Muscle of leg (tissue), 3 donors: ENCODE measurements at regions not wholly inside any gene's neighbourhood (a gene's known extent, or its start where the extent isn't known, plus 50 kb on each side); places are given as distances from the start of the nearest gene placed in this dataset.
"Not testable (repeated sequence)": the region's sequence is repeated elsewhere in the genome, so short reads cannot be mapped to it uniquely, and the experiment has no call there.

Experiments
- DNase-seq: peaks from one replicate; pipeline ENCODE4 v3.0.0; 2013
- H3K27ac ChIP-seq: one replicate; pipeline ENCODE4 v1.5.1; 2013; ENCODE audit warnings: mild to moderate bottlenecking, low read length, control low read depth
- H3K27me3 ChIP-seq: one replicate; pipeline ENCODE4 v1.6.1; 2013; ENCODE audit warnings: low read length; ENCODE audit not compliant: control insufficient read depth, insufficient read depth
- H3K36me3 ChIP-seq: one replicate; pipeline ENCODE4 v1.6.1; 2013; ENCODE audit warnings: low read length; ENCODE audit not compliant: control insufficient read depth, insufficient read depth
- H3K4me1 ChIP-seq: one replicate; pipeline ENCODE4 v1.6.1; 2013; ENCODE audit warnings: low read length; ENCODE audit not compliant: control insufficient read depth, insufficient read depth
- H3K4me3 ChIP-seq: one replicate; pipeline ENCODE4 v1.5.1; 2013; ENCODE audit warnings: low read length, control low read depth
- H3K9me3 ChIP-seq: replicated peaks from 2 replicates; pipeline ENCODE4 v1.6.1; 2013; ENCODE audit warnings: low read depth, low read length; ENCODE audit not compliant: control insufficient read depth
- WGBS: methylation state at CpG from one replicate; pipeline ENCODE4 v1.1.5; 2013; ENCODE audit warnings: missing lambda C conversion rate; ENCODE audit not compliant: insufficient coverage; 5-methylcytosine and 5-hydroxymethylcytosine counted together

DNA sequence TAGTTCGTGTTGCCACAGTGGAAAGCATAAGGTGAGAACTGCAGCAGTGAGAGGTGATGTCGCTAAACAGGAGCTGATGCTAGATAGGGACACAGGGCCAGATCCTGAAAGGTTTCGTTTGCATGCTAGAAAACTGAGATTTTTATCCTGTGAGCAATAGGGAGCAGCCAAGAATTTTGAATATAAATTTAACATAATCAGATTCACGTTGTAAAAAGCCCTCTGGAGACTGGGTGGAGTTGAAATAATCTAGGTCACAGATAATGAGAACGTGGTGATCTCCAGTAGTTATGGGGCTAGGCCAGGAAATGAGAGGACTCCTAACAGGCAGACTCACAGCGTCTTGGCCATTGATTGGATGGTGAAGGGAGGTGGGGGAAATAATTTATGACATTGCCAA is 92.1 kb upstream of the IMMP2L start:
- whole genome bisulfite sequencing, result 34% methylated on average over 3 of the region's 6 CpGs
- Histone ChIP-seq H3K4me1 (peaks cover 4% of the 10 kb centered on the region), H3K36me3 (no peaks in the 10 kb centered on the region), H3K27me3 (no peaks in the 10 kb centered on the region), H3K9me3 (no peaks in the 10 kb centered on the region), H3K27ac (no peak overlapping the region), H3K4me3 (no peak overlapping the region)
- peak; percentile 83 for DNase-seq

DNA sequence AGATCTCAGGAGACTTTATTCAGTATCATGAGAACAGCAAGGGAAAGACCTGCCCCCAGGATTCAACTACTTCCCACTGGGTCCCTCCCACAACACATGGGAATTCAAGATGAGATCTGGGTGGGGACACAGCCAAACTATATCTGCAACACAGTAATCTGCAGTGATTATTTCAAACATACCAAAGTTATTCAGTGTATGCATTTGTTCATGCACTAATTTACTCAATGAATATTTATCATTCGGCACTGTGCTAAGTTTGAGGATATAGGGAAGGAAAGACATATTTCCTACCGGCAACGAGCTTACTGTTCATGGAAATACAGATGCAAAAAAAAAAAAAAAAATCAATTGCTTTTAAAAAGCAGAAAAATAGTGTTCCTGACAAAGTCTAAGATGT is 91.6 kb upstream of the IMMP2L start:
- H3K4me1 ChIP-seq, result peaks cover 4% of the 10 kb centered on the region
- H3K36me3 ChIP-seq, result no peaks in the 10 kb centered on the region
- no CpG with 5 or more reads among the region's 3 CpGs for WGBS
- no peak overlapping the region for H3K4me3 ChIP-seq
- no peak for DNase-seq
- no peaks in the 10 kb centered on the region for H3K9me3 ChIP-seq
- no peaks in the 10 kb centered on the region for H3K27me3 ChIP-seq
- H3K27ac ChIP-seq, result no peak overlapping the region

DNA sequence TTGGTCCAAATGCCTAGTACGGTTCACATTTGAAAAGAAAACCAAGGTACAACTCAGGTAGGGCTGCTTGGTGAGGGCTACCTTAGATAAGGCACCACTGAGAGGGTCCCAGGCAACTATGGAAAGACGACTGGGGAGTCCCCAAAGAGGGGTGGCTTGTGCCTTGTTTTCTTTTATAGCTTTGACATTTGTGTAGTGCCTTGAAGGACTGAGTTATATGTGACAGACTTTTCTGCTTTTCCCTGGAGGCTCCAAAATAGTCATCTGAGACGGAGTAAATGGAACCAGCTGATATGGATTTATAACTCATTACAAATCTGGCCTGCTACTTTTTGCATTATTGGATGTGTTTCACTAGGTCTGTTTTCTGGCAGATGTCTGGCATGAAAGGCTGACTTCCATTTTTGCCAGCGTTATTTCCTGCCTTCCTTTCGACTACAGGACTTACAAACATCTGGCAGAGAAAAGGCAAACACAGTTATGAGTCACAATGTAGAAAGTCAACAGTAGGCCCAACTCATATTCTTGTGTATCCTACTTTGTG is 88.2 kb upstream of the IMMP2L start:
- peak; percentile 85 for DNase-seq
- Histone ChIP-seq H3K27ac (no peak overlapping the region), H3K4me3 (no peak overlapping the region), H3K4me1 (peaks cover 4% of the 10 kb centered on the region), H3K27me3 (no peaks in the 10 kb centered on the region), H3K36me3 (no peaks in the 10 kb centered on the region), H3K9me3 (no peaks in the 10 kb centered on the region)
- 0% methylated on average over 2 of the region's 5 CpGs for WGBS

DNA sequence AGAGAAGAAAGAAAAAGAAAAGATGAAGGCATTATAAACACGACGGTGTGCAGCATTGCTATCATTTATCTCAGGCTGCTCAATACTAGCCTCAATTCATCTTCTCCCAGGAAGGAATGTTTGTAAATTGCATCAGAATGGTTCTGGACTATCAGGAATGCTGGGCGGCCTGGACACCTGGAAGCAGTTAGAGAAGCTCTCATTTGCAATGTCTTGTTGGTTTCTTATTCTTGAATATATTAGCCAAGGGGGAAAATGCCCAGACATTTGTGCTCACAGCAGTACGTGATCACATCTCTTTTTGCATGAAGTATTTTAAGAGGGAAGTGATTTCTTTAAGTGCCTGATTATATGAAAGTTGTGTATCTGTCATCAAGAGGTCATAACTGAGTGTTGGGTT is 85.6 kb upstream of the IMMP2L start:
- 20% methylated on average over 1 of the region's 4 CpGs for WGBS
- Histone ChIP-seq H3K4me1 (peaks cover 4% of the 10 kb centered on the region), H3K9me3 (no peaks in the 10 kb centered on the region), H3K36me3 (no peaks in the 10 kb centered on the region), H3K27ac (no peak overlapping the region), H3K27me3 (no peaks in the 10 kb centered on the region), H3K4me3 (no peak overlapping the region)
- DNase-seq, result peak; percentile 16

DNA sequence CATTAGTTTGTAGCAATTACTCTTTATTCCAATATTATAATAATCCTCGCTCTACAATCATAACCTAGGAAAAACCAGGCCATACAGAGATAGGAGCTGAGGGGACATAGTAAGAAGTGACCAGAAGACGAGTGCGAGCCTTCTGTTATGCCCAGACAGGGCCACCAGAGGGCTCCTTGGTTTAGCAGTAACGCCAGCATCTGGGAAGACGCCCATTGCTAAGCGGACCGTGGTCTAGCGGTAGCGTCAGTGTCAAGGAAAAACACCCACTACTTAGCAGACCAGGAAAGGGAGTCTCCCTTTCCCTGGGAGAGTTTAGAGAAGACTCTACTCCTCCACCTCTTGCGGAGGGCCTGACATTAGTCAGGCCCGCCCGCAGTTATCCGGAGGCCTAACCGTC is 82.3 kb upstream of the IMMP2L start:
- not testable (repeated sequence) for H3K36me3 ChIP-seq, H3K27me3 ChIP-seq, H3K9me3 ChIP-seq, H3K4me3 ChIP-seq, H3K27ac ChIP-seq, DNase-seq, H3K4me1 ChIP-seq
- WGBS, result 92% methylated on average over 2 of the region's 14 CpGs

DNA sequence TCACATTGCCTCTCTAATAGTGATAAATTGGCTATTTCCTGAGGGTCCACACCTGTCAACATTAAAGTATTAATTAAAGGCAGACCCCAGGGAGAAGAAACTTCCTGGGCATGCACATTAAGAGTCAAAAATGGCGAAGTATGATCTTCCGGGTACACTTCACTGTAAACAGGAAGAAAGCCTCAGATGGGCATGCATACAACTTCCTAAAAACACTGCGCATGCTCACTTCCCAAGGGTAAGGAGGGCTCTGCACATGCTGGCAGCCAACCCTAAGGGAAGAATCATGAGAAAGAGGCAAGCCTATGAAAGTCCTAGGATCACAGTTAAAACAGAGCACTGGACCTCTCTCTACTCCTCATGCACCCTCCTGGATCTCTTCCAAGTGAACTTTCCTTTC is 80.1 kb upstream of the IMMP2L start:
- Histone ChIP-seq H3K27me3 (no peaks in the 10 kb centered on the region), H3K36me3 (no peaks in the 10 kb centered on the region), H3K27ac (no peak overlapping the region), H3K9me3 (no peaks in the 10 kb centered on the region), H3K4me3 (no peak overlapping the region), H3K4me1 (no peaks in the 10 kb centered on the region)
- DNase-seq, result no peak
- WGBS, result 49% methylated on average over 2 of the region's 3 CpGs

DNA sequence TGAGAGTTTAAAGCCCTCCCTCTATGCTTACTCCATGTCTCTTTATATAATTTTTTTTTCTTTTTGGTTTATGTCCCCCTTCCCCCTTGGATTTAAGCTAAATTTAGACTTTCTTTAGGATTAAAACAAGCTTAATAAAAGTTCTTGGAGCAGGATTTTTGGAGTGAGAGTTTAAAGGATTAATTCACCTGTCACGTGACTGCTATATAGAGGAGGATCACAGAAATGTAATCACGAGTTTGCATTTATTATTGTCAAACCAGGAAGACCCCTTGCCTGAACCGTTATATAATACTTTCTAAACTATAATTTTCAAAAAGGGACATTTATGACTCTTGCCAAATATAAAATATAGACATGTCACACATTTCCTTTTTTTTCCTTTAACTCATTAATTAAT is 78.1 kb upstream of the IMMP2L start:
- Histone ChIP-seq H3K27ac (no peak overlapping the region), H3K4me3 (no peak overlapping the region), H3K36me3 (no peaks in the 10 kb centered on the region), H3K27me3 (no peaks in the 10 kb centered on the region), H3K4me1 (no peaks in the 10 kb centered on the region), H3K9me3 (no peaks in the 10 kb centered on the region)
- no peak for DNase-seq
- WGBS, result no CpG with 5 or more reads among the region's 3 CpGs

DNA sequence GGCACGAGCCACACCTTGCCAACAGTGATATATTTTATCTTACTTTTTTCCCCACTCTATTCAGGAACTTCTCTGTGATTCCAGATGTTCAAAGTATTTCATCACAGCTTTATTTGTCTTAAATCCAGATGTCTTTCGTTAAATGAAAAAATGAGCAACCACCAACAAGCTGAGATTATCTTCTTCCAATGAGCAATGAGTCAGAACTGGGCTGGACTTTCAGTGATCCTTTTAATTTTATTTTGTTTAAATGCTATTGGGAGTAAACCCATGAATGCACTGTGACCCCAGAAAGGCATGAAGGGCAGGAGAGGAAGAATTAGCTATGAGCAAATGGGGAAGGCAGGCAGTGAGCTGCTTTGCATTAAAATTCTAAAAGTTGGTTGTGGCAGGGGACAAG is 77.6 kb upstream of the IMMP2L start:
- Histone ChIP-seq H3K27me3 (no peaks in the 10 kb centered on the region), H3K27ac (no peak overlapping the region), H3K36me3 (no peaks in the 10 kb centered on the region), H3K4me3 (no peak overlapping the region), H3K9me3 (no peaks in the 10 kb centered on the region), H3K4me1 (no peaks in the 10 kb centered on the region)
- DNase-seq, result peak; percentile 91
- 33% methylated on average over 1 of the region's 2 CpGs for WGBS

DNA sequence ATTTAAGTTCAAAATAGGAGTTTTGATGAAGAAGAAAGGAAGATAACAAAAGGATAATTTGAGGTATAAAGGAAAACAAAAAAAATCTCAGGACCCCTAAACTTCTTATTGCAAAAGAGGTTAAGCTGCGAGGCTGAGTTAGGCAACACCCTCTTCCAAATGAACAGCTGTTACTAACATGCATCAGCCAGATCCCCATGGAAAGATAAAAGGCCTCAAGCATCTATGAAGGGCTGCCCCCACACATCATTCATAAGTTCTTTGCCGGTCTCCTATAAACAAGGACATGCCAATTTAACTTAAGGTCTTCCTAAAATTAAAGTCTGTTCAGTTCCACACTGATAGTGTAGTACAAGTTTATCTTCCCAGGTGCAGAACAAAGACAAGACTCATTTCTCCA is 75.8 kb upstream of the IMMP2L start:
- H3K9me3 ChIP-seq, result no peaks in the 10 kb centered on the region
- no peaks in the 10 kb centered on the region for H3K36me3 ChIP-seq
- H3K27ac ChIP-seq, result no peak overlapping the region
- H3K27me3 ChIP-seq, result no peaks in the 10 kb centered on the region
- DNase-seq, result peak; percentile 59
- H3K4me1 ChIP-seq, result no peaks in the 10 kb centered on the region
- WGBS, result 38% methylated on average over 1 of the region's 2 CpGs
- H3K4me3 ChIP-seq, result no peak overlapping the region

DNA sequence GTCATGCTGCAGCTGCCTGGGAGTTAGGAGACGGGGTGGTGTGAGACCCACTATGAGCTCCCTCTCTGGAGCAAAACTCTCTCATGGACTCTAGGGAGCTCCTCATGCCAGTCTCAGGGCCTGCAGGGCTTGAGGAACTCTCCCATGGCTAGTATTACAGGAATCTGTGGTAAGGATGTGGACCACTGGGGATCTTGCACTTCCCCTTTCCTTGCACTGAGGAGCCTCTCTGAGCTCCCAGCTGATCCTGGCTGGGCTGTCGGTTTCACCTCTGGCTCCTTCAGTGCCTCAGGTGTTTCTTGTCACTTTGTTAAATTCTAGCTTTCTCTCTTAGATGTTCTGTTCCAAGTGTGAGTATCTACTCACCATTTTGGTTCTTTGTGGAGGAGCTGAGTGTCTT is 71.6 kb upstream of the IMMP2L start:
- DNase-seq, result no peak
- Histone ChIP-seq H3K4me3 (no peak overlapping the region), H3K27me3 (no peaks in the 10 kb centered on the region), H3K36me3 (no peaks in the 10 kb centered on the region), H3K9me3 (peaks cover 6% of the 10 kb centered on the region), H3K4me1 (no peaks in the 10 kb centered on the region), H3K27ac (no peak overlapping the region)
- WGBS, result 100% methylated on average over 1 of the region's 2 CpGs

DNA sequence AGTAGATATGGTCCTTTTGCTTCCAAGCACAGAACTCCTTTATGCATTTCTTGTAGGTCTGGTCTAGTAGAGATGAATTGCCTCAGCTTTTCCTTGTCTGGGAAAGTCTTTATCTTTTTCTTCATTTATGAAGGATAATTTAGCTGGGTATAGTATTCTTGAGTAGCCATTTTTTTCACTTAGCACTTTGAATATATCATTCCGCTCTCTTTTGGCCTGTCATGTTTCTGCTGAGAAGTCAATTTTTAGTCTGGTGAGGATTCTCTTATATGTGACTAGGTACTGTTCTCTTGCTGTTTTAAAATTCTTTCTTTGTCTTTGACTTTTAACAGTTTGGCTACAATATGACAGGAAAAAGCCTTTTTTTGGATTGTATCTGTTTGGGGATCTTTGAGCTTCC is 68.6 kb upstream of the IMMP2L start:
- peaks cover 6% of the 10 kb centered on the region for H3K9me3 ChIP-seq
- no peaks in the 10 kb centered on the region for H3K36me3 ChIP-seq
- H3K27ac ChIP-seq, result no peak overlapping the region
- no CpG with 5 or more reads among the region's 1 CpG for WGBS
- H3K4me3 ChIP-seq, result no peak overlapping the region
- no peaks in the 10 kb centered on the region for H3K27me3 ChIP-seq
- H3K4me1 ChIP-seq, result no peaks in the 10 kb centered on the region
- no peak for DNase-seq
